ENCODE measurements at regions not wholly inside any gene's neighbourhood (a gene's known extent, or its start where the extent isn't known, plus 50 kb on each side); places are given as distances from the start of the nearest gene placed in this dataset.

GRCh38 chr7:81355911-81356310 lies 413.9 kb downstream of the HGF start:
- no peak for DNase-seq (ENCODE audit: low read depth in 1 of 2, low spot score in 1 of 2)
- POLR2A ChIA-PET: no interaction called here

GRCh38 chr7:81349044-81349443 lies 420.8 kb downstream of the HGF start:
- TF ChIP-seq BHLHE40 (IDR thresholded peaks at IDR 0.05; ENCODE audit: low read depth, low read length) (no peak), CEBPB (IDR thresholded peaks at IDR 0.05) (no peak), PHF8 (IDR thresholded peaks at IDR 0.05; ENCODE audit: borderline replicate concordance, low read depth) (no peak), POLR2AphosphoS2 (conservative IDR thresholded peaks at IDR 0.05; ENCODE audit: low read length) (no peak), HES2 (IDR thresholded peaks at IDR 0.05) (no peak), RFX5 (IDR thresholded peaks at IDR 0.05) (no peak), RNF2 (IDR thresholded peaks at IDR 0.05; ENCODE audit: borderline replicate concordance, low read depth) (no peak), EHF (CRISPR knock-in tag; IDR thresholded peaks at IDR 0.05) (no peak), KDM1A (IDR thresholded peaks at IDR 0.05; ENCODE audit: low read depth) (no peak), GATA3 (IDR thresholded peaks at IDR 0.05; ENCODE audit: borderline replicate concordance) (no peak), ZSCAN20 (CRISPR knock-in tag; IDR thresholded peaks at IDR 0.05) (no peak), FOSB (CRISPR knock-in tag; IDR thresholded peaks at IDR 0.05) (no peak), JUNB (IDR thresholded peaks at IDR 0.05) (no peak), ELK1 (IDR thresholded peaks at IDR 0.05; ENCODE audit: low read depth, low read length) (no peak), REST (IDR thresholded peaks at IDR 0.05) (no peak)
- Histone ChIP-seq H3K4me1 (no peaks in the 10 kb centered on the region), H3K27ac (no peak overlapping the region), H3K4me2 (no peak overlapping the region), H3K9me3 (no peaks in the 10 kb centered on the region), H3K4me3 (no peak overlapping the region)
- POLR2A ChIA-PET: no interaction called here
- ATAC-seq (no peak), FAIRE-seq (no peak), DNase-seq (ENCODE audit: low read depth in 1 of 2, low spot score in 1 of 2) (no peak)
- CTCF ChIA-PET: no interaction called here
- WGBS (ENCODE audit: missing lambda C conversion rate): 93% methylated on average over 5 of the region's 5 CpGs

More at GRCh38 chr7:81355911-81356310, 413.9 kb downstream of the HGF start:
- Histone ChIP-seq H3K4me2 (no peak overlapping the region), H3K9me3 (no peaks in the 10 kb centered on the region), H3K4me3 (no peak overlapping the region), H3K27ac (no peak overlapping the region), H3K4me1 (no peaks in the 10 kb centered on the region)
- CTCF ChIA-PET: no interaction called here
- TF ChIP-seq FOSB (CRISPR knock-in tag; IDR thresholded peaks at IDR 0.05): no peak
- TF ChIP-seq EHF (CRISPR knock-in tag; IDR thresholded peaks at IDR 0.05): no peak
- TF ChIP-seq JUNB (IDR thresholded peaks at IDR 0.05): no peak
- TF ChIP-seq SMC3 (IDR thresholded peaks at IDR 0.05): no peak
- no peak for TF ChIP-seq RCOR1 (IDR thresholded peaks at IDR 0.05; ENCODE audit: low read depth, low read length)
- no peak for TF ChIP-seq PHF8 (IDR thresholded peaks at IDR 0.05; ENCODE audit: borderline replicate concordance, low read depth)
- no peak for TF ChIP-seq CBX2 (IDR thresholded peaks at IDR 0.05; ENCODE audit: borderline replicate concordance, low read depth)
- no peak for FAIRE-seq
- 92% methylated on average over 2 of the region's 2 CpGs for WGBS (ENCODE audit: missing lambda C conversion rate)
- no peak for ATAC-seq

- WGBS (ENCODE audit: missing lambda C conversion rate): 81% methylated on average over 2 of the region's 2 CpGs
- Histone ChIP-seq H3K4me2 (no peak overlapping the region), H3K9me3 (no peaks in the 10 kb centered on the region), H3K4me1 (no peaks in the 10 kb centered on the region), H3K27ac (no peak overlapping the region), H3K4me3 (no peak overlapping the region)
- ChIA-PET CTCF (no interaction called here), POLR2A (no interaction called here)
- no peak for ATAC-seq
- DNase-seq (ENCODE audit: low read depth in 1 of 2, low spot score in 1 of 2): no peak
- no peak for FAIRE-seq
- TF ChIP-seq SMC3 (IDR thresholded peaks at IDR 0.05) (no peak), HMGXB4 (CRISPR knock-in tag; IDR thresholded peaks at IDR 0.05; ENCODE audit: borderline replicate concordance) (no peak), ZNF302 (CRISPR knock-in tag; IDR thresholded peaks at IDR 0.05) (no peak), BHLHE40 (IDR thresholded peaks at IDR 0.05; ENCODE audit: low read depth, low read length) (no peak), GATA3 (IDR thresholded peaks at IDR 0.05; ENCODE audit: borderline replicate concordance) (no peak), TP53 (CRISPR knock-in tag; IDR thresholded peaks at IDR 0.05) (no peak), HOXA7 (CRISPR knock-in tag; IDR thresholded peaks at IDR 0.05) (no peak), POLR2A (IDR thresholded peaks at IDR 0.05; ENCODE audit: low read length) (no peak), EHF (CRISPR knock-in tag; IDR thresholded peaks at IDR 0.05) (no peak), E2F6 (IDR thresholded peaks at IDR 0.05; ENCODE audit: borderline replicate concordance, low read depth) (no peak), NFE2L2 (conservative IDR thresholded peaks at IDR 0.05; ENCODE audit: low read length) (no peak), ZC3H11A (IDR thresholded peaks at IDR 0.05) (no peak), CBX2 (IDR thresholded peaks at IDR 0.05; ENCODE audit: borderline replicate concordance, low read depth) (no peak), MAFK (IDR thresholded peaks at IDR 0.05; ENCODE audit: partially characterized antibody) (no peak)
Observed at GRCh38 chr7:81339946-81340345, 421.1 kb upstream of the SEMA3C start.
